Midbrain (tissue), 1 donor: ENCODE measurements at regions not wholly inside any gene's neighbourhood (a gene's known extent, or its start where the extent isn't known, plus 50 kb on each side); places are given as distances from the start of the nearest gene placed in this dataset.

Source experiments
- DNase-seq: peaks from one replicate; lab custom pipeline; 2025; lab: John Stamatoyannopoulos, UW

- no peak for DNase-seq
Measured at GRCh38 chr12:113766131-113766878, 199.8 kb downstream of the RBM19 start.

GRCh38 chr12:113764661-113765060 is 201.5 kb downstream of the RBM19 start:
- no peak for DNase-seq

GRCh38 chr12:113762882-113763816 is 203.0 kb downstream of the RBM19 start:
- DNase-seq: no peak

DNA sequence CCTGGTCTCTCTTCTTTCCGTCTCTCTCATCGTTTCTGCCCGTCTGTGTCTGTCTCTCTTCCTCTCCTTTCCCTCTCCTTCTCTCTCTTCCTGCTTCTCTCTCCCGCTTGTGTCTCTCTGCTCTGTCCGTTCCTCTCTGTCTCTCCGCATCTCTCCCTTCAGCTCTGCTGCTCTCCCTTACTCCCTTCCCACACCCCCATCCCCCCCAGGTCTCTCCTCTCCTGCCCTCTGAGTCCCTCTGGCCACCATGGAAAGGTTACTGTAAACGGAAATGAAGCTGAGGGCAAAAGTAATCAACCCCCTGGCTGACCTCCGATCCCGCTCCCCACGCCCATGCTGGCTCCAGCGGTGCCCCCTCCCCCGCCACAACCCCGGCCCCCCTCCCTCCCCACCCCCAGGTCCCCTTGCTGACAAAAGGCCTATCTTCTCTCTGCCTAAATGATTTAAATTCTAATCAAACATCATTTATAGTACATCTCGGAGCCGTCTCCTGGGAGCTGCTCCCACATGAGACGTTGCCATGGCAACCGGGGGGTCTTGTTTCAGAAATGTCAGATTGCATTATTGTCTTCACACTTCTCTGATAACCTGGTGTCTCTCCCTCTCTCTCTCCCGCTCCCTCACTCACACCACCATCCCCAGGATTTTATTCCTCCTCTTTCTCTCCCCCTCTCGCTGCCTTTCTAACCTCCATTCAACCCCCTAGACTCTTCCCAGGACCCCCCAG is 203.8 kb downstream of the RBM19 start:
- no peak for DNase-seq

DNA sequence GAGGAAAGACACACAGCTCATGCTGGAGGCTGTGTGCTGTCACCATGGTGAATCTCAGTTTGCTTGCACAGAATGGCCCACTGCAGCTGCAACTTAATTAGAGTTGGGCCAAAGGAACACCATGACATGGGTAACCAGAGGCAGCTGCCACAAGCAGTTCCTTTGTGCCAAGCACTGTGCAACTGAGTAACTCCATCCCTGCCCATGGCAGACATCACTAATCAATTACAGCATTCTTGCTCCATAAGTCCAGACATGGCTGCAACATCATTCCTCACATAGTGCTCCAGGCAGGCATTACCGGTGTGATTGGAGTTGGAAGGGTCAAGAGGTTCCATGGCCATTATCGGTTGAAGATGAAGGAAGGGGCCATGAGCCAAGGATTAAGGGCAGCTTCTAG is 207.0 kb downstream of the RBM19 start:
- no peak for DNase-seq

- no peak for DNase-seq
Measured at GRCh38 chr12:113758165-113758924, 207.8 kb downstream of the RBM19 start.

- DNase-seq: peak; percentile 1
Measured at GRCh38 chr12:113757221-113758002, 208.7 kb downstream of the RBM19 start.

GRCh38 chr12:113756609-113757008 is 209.5 kb downstream of the RBM19 start:
- no peak for DNase-seq

DNA sequence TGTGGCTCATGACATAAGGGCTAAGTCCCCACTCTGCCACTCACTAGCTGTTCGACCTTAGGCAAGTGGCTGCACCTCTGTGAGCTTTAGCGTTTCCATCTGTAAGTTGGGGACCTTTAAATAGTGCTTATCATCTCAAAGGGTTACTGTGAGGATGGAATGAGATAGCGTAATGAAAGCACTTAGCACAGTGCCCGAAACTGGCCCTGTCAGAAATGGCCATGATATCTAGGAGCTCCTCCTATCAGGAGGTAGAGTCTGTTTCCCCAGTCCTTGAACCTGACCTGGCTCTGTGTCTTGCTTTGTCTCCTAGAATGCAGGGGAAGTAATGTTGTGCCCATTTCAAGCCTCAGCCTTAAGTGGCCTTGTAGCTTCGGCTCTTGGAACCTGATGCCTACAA is 211.0 kb downstream of the RBM19 start:
- DNase-seq: no peak

GRCh38 chr12:113751513-113751912 is 214.6 kb downstream of the RBM19 start:
- no peak for DNase-seq

DNA sequence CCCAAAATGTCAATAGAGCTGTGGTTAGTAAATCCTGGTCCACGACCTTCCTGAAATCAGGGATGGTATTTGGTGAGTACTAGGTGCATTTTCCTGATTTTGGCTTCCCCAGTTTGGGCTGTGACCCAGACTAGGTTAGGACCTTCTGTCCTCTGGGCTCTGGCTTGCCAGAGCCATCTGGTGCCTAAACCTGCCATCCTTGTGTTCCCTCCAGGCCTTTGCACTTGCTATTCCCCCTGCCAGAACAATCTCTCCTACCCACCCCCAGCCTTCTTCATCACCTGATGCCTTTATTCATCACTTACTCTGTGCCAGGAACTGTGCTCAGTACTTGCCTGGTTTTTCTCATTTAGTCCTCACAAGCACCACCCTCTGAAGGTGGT is 216.7 kb downstream of the RBM19 start:
- DNase-seq: no peak

- DNase-seq: no peak
Measured at GRCh38 chr12:113748707-113749432, 217.3 kb downstream of the RBM19 start.

DNA sequence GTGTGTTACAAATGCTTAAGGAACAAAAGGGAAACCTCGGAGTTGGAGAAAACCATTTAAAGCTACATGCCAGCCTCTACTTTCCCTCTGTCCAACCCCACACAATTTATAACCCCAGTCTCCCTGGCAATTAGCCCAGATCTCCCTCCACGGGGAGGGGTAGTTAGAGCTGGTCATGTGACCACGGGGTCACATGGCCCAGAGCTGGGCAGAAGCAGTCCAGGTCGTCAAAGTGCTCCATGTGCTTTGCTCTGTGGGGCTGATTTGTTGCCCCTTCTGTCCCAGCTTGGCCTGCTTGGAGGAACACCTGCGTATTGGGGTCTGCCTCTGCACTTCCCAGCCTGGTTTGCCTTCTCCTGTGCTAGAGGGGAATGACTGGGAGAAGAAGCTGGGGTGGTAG is 219.1 kb downstream of the RBM19 start:
- DNase-seq: no peak

- no peak for DNase-seq
Measured at GRCh38 chr12:113744802-113745395, 221.2 kb downstream of the RBM19 start.

DNA sequence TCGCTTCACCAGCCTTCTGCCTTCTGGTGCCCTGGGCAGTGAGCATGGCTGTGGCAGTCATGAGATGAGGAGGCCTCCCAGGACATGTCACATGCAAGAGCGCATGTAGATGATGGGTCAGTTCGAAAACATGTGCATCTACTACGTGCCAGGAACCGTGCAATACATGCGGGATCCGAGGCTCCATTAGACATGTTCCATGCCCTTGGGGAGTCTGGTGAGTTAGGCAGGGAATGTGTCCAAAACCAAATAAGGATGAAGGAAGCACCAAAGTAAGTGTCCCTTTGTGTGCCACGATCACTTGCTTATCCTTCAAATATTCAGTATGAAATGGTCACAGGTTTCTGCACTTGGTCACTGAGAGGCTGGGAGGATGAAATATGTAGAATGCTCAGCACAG is 223.3 kb downstream of the RBM19 start:
- DNase-seq: no peak

DNA sequence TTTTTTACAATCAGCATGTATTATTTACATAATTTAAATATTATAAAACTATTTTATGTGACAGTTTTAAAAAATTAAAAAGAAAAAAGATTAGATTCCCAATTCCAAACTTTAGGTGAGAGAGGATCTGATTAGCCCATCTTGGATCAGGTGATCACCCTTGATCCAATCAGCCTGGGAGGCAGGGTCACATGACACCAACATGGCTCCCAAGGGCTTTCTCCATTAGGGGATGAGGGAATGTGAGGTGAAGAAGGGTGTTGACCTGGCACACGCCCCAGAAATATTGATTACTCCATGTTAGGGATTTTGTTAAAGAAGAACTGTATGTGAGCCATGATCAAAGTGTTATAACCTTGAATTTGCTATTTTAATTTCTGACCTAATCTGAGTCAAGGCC is 225.4 kb downstream of the RBM19 start:
- no peak for DNase-seq

DNA sequence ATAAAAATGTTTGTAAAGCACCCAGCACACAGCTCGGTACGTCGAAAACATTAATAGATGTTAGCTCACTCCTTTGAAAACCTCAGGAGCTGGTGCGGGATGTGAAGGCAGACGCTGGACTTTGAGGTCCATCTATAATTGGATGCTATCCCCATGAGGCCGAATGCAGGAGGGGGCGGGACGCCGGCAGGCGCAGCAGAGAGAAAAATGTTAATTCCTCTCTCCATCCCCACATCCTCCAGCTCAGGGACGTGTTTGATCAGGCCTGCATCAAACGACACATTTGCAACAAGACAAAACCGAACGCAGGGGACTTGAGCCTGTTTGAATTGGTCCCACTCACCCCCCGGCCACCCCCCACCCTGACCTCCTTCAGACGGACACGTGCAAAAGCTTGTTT is 231.0 kb downstream of the RBM19 start:
- DNase-seq: no peak

GRCh38 chr12:113734503-113734902 is 231.6 kb downstream of the RBM19 start:
- no peak for DNase-seq

DNA sequence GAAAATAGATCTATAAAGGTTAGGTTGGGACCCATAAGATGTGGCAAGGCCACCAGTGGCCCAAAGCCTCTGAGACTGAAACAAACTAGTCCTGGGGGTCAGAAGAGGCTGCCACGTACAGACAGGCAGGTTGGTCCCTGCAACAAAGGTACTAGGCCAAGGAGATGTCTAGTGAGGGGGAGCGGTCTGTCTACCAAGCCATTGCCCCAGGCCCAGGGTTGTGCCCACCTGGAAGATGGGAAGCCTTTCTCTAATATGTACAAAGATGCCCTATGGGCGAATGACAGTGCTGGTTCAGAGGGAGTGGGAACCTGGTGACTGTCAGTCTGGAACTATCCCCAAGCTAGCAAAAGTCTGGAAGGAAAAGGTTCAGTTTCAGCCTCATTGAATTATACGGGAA is 233.2 kb downstream of the RBM19 start:
- no peak for DNase-seq

DNA sequence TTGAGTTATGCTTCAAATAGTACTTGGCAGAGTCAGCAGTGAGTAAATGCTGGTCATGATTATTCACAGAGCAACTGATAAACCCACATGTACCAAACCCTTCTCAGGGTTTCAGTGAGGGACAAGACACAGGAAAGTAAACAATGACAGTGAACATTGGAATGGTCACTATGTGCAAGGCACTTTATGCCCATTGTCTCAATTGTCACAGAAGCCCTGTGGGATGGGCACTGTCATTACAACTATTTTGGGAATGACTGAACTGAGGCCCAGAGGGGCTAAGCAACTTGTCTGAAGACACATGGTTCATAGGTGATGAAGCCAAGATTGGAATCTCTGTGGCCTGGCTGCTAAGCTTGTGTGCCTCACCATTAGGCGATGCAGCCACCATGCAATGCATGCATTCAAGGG is 238.5 kb downstream of the RBM19 start:
- no peak for DNase-seq
